NCI-H69 (cell line): ENCODE measurements at regions not wholly inside any gene's neighbourhood (a gene's known extent, or its start where the extent isn't known, plus 50 kb on each side); places are given as distances from the start of the nearest gene placed in this dataset.
A peak's percentile ranks its signal among the peaks of the same experiment; 100 is the strongest.

Experiments used
- DNase-seq: peaks from one replicate; lab custom pipeline; 2025; lab: John Stamatoyannopoulos, UW

DNA sequence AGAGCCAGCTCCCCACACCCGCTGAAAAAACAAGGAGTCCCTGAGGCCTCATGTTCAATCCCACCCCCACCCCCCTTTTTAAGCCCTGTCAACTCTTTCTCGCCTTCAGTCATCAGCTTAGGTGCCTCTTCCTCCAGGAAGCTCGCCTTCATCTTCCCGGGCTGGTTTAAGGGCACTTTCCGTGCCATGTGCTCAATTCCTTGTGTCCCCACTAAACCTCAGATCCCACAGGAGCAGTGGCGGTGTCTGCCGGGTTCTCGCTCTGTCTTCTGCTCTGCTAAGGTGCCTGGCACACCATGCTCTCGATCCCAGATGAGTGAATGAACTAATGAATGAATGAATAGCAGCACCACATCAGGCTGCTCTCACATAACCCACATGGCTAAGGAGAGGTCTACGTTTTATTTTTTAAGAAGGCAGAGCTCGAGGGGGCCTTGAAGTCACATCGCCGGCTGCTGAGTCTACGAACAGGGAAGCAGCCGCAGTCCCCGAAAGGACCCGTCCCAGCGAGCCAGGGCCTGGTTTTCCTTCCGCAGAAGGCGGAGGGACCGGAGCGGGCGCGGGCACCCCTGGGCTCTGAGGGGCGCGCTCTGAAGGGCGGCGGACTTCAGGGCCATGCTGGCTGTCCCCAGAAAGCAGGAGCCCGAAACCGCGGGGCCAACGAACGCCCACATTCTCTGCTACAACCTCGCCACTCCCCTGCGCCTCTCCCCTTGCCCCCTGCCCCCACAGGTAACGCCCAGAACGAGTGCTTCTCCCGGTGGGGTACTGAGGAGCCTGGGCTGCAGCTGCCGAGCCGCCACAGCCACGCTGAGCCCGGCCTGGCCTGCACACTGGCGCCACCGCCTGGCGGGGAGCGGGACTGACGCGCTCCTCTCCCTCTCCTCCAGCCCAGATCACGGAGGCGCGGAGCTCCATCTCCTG, 73.4 kb upstream of the KCNMA1 start:
- peak; percentile 84 for DNase-seq

DNA sequence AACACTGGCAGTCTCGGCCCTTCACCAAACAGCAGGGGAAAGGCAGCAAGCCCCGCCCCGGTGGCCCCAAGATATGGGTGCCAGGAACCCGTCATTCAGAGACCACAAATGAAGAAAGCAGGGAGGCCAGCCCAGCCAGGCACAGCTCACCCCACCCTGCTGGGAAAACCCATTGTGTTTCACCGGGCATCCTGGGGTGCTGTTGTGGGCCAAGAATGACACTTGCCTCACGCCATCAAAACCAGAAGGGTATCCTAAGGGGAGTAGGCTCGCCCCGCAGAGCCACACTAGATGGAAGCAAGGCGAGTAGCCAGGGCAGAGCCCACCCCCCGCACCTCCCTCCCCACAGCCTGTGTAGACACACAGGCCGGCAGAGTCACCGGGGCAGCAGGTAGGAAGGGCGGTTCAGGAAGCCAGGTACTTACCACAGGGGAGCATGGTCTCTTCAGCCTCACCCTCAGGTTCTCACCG, 72.5 kb upstream of the KCNMA1 start:
- peak; percentile 68 for DNase-seq

DNA sequence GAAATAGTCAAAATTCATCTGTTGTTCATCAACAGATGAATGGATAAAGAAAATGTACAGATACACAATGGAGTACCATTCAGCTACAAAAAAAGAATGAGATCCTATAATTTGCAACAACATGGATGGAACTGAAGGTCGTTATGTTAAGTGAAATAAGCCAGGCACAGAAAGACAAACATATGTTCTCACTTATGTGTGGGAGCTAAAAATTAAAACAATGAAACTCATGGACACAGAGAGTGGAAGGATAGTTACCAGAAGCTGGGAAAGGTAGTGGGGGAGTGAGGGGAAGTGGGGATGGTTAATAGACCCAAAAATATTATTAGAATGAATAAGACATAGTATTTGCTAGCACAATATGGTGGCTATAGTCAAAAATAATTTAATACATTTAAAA, 70.0 kb upstream of the KCNMA1 start:
- DNase-seq, result no peak

DNA sequence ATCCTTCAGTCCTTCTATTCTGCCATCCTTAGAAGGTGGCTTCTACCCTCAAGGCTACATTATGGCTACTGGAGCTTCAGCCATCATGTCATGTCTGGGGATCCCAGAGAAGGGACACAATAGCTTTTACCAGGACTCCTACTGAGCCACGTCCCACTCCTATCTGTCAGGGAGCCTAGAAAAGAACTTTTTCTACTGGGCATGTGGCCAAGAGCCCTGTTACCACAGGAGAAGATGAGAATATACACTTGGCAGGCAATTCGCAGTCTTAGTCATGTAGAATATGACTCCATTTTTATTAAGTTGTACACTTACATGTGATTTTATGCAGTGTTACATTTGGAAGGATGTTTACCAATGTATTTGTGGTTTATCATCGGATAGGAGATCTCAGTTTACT, 64.6 kb upstream of the KCNMA1 start:
- DNase-seq, result peak; percentile 16

DNA sequence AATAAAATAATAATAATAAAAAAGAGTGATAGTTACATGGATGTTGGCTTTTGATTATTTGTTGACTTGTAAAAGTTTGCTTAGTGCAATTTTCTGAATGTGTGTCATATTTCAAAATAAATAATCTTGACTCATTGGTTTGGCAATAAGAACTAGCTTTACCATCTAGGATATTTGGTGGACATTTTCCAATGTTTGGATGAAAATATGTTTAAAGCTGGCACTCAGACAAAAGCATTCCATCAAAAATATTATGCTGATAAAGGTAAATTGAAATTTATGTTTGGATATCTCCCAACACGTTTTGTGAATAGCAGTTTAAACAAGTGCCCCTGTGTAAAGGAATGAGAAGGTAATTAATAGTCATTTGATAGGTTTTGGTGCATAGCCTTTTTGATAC, 62.5 kb upstream of the KCNMA1 start:
- no peak for DNase-seq

DNA sequence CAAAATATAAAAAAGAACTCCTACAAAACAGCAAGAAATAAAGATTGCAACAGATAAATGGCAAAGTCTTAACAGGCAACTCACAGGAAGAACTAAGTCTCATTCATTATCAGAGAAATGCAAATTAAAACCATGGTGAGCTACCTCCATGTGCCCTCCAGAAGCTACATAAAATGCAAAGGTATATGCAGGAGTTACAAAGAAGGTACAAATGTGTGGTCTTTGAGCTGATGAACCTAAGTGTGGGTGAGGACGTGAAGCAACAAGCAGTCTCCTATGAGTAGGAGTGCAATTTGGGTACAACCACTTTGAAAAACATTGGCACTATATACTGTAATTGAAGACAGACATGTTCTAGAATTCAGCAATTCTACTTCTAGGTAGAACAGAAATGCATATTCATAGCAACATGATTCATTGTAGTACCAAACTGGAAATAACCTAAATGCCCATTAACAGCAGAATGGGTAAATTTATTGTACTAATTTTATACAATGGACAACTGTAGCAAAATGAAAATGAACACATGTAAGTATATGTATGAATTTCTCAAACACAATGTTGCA, 61.6 kb upstream of the KCNMA1 start:
- no peak for DNase-seq

DNA sequence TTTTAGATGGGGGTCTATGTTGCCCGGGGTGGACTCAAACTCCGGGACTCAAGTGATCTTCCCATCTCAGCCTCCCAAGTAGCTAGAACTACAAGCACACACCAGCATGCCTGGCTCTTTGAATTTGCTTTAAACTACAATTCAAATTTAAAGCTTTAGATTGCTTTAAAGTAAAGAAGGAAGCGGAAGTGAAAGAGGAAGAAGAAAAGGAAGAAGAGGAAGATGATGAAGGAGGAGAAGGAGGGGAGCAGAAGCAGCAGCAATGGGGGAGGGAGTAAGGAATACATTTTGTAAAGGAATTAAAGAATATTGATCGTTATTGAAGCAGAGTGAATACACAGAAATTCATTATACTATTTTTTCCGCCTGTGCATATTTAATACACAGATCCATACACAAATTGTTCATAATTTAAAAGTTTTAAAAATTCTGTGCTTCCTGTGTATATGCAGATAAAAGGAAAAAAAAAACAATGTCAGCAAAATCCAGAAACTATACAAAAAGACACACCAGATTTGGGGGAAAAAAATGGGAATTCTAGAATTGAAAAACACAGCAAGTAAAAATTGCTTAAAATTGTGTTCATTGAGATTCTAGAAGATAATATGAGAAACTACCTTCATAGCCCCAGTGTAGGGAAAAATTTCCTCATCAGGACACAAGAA, 60.8 kb upstream of the KCNMA1 start:
- DNase-seq, result no peak

DNA sequence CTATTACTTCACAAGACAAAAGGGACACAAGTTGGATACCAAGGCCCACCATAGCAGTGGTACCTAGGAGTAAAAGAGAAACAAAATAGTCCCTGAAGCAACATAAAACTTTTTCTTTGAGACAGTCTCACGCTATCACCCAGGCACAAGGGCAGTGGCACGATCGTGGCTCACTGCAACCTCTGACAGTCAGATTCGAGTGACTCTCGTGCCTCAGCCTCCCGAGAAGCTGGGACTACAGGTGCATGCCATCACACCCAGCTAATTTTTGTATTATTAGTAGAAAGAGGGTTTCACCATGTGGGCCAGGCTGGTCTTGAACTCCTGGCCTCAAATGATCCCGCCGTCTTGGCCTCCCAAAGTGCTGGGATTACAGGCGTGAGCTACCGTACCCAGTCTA, 59.0 kb upstream of the KCNMA1 start:
- no peak for DNase-seq

DNA sequence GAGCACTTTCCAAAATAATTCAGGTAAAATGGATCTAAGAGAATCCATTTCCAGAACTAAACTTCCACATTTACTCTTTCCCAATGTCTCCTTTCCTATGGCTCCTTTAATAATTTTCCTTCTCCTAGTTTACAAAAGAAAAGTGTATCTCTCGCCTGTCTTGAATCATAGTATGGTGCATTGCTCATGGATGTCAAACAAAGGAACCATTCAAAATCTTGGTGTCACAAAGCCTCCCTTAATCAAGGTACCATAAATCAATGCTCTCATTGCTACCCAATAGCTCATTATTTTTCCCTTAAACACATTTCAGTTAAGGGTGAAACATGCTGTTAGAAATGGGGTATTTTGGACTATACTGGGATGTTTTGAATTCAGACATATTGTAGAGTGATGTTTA, 57.6 kb upstream of the KCNMA1 start:
- DNase-seq, result peak; percentile 18

DNA sequence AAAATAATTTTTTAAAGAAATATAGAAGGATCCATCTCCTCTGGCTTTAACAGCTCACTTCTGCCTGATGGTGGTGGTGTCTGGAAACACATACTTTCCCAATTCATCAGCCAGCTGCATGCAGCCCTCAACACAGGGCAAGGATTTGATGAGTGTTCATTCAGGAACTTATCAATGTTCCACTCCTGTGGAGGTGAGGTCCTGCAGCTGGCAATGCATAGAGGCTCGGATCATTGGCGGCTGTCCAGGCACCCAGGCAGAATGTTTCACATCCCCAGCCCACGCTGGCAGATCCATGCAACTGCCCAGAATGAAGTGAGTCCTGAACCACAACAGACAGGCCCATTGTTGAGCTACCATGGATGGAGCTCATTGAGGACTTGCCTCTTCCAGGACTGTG, 55.2 kb upstream of the KCNMA1 start:
- no peak for DNase-seq

DNA sequence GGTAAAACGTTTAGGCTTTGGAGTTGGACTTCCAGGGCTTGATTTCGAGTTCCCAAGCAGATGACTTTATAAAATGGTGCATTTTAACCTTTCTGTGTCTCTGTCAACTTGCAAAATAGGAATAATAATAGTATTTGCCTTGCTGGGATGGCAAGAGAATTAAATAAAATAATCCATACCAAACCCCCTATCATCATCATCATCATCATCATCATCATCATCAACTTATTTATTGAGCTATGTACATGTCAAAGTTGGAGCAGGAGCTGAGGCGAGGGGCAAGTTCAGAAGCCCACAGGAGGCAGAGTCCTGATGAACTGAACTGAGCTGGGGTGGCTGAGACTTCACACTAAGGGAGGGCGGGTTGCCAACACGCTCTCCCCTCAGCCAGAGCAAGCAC, 51.7 kb upstream of the KCNMA1 start:
- no peak for DNase-seq

DNA sequence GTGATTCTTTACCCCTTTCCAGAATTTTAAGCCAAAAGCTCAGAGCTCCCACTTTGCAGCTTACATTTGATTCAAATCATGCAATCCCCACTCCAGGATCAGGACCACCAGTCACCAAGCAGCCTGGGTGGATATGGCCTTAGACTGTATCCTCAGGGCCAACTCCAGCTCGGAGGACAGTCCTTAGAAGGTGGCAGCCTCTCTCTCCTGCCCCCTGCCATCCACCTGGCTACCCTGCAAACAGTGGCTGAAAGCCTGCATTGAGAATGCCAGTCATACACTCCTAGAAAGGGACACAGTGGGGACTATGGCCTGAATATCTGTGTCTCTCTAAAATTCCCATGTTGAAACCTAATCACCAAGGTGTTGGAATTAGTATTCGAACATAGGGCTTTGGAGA, 50.0 kb upstream of the KCNMA1 start:
- peak; percentile 46 for DNase-seq
